CD14-positive monocyte (primary cell): ENCODE measurements at regions not wholly inside any gene's neighbourhood (a gene's known extent, or its start where the extent isn't known, plus 50 kb on each side); places are given as distances from the start of the nearest gene placed in this dataset.

Experiments used
- DNase-seq, 3 donors: peaks; one replicate each; pipeline ENCODE4 v3.0.0-alpha.2; 2011 to 2022
- H2AFZ ChIP-seq: 2 replicates; pipeline ENCODE4 v1.6.0; 2012; ENCODE audit warnings: mild to moderate bottlenecking, low read depth, low read length, inconsistent platforms; ENCODE audit not compliant: insufficient read depth, poor library complexity, severe bottlenecking
- H3K27ac ChIP-seq, 2 donors: 1 replicate in 1 of 2; 2 replicates in 1 of 2; pipeline ENCODE4 v1.5.1; 2012 to 2013; ENCODE audit warnings: low read length in 2 of 2, control low read depth in 1 of 2, inconsistent platforms in 1 of 2, low read depth in 1 of 2, mild to moderate bottlenecking in 1 of 2
- H3K27me3 ChIP-seq, 2 donors: one replicate each; pipeline versions ENCODE4 v1.6.0 to v1.6.1; 2011 to 2013; ENCODE audit warnings: low read length in 2 of 2; ENCODE audit not compliant: control insufficient read depth in 2 of 2, insufficient read depth in 2 of 2
- H3K36me3 ChIP-seq, 2 donors: replicated peaks in 1 of 2; 1 replicate in 1 of 2; 2 replicates in 1 of 2; pipeline versions ENCODE4 v1.5.1 to v1.6.1; 2012 to 2013; ENCODE audit warnings: low read length in 2 of 2, control low read depth in 1 of 2, inconsistent platforms in 1 of 2, mild to moderate bottlenecking in 1 of 2; ENCODE audit not compliant: insufficient read depth in 2 of 2, control insufficient read depth in 1 of 2
- H3K4me1 ChIP-seq, 2 donors: 1 replicate in 1 of 2; 2 replicates in 1 of 2; pipeline versions ENCODE4 v1.5.1 to v1.6.1; 2012 to 2013; ENCODE audit warnings: low read length in 2 of 2, control low read depth in 1 of 2, inconsistent platforms in 1 of 2, mild to moderate bottlenecking in 1 of 2, moderate library complexity in 1 of 2; ENCODE audit not compliant: insufficient read depth in 2 of 2, control insufficient read depth in 1 of 2
- H3K4me2 ChIP-seq: replicated peaks from 2 replicates; pipeline ENCODE3; 2012; ENCODE audit warnings: low read length, moderate library complexity, mild to moderate bottlenecking; ENCODE audit not compliant: poor library complexity, severe bottlenecking; ENCODE audit errors: extremely low read depth
- H3K4me3 ChIP-seq, 3 experiments: fragments of 200-600 bp in 1 of 3; sonication (generic) in 1 of 3; replicated peaks in 1 of 3; 1 replicate in 2 of 3; 2 replicates in 1 of 3; pipeline ENCODE4 v1.5.1; 2011 to 2013; ENCODE audit warnings: low read length in 3 of 3, mild to moderate bottlenecking in 3 of 3, control low read depth in 2 of 3, low read depth in 2 of 3, inconsistent platforms in 1 of 3, moderate library complexity in 1 of 3
- H3K79me2 ChIP-seq: 2 replicates; pipeline ENCODE4 v1.6.0; 2012; ENCODE audit warnings: mild to moderate bottlenecking, control low read depth, inconsistent platforms, low read length, moderate library complexity; ENCODE audit not compliant: insufficient read depth
- H3K9ac ChIP-seq: 2 replicates; pipeline ENCODE4 v1.6.0; 2017; ENCODE audit warnings: low read length, mild to moderate bottlenecking; ENCODE audit not compliant: insufficient read depth, poor library complexity, severe bottlenecking
- H3K9me3 ChIP-seq, 2 donors: replicated peaks in 1 of 2; 1 replicate in 1 of 2; 2 replicates in 1 of 2; pipeline versions ENCODE4 v1.5.1 to v1.6.1; 2012 to 2013; ENCODE audit warnings: low read length in 2 of 2, control low read depth in 1 of 2; ENCODE audit not compliant: control insufficient read depth in 1 of 2, insufficient read depth in 1 of 2
- H4K20me1 ChIP-seq: 2 replicates; pipeline ENCODE4 v1.6.0; 2012; ENCODE audit warnings: mild to moderate bottlenecking, low read length, control low read depth, moderate library complexity; ENCODE audit not compliant: insufficient read depth
- H3K27ac Mint-ChIP-seq, 7 donors: one replicate each; pipeline ENCODE4 v1.8.0; 2020; ENCODE audit warnings: mild to moderate bottlenecking in 7 of 7, mixed read lengths in 7 of 7, moderate library complexity in 6 of 7, inconsistent platforms in 2 of 7
- H3K27me3 Mint-ChIP-seq, 3 donors: one replicate each; pipeline ENCODE4 v1.8.0; 2021 to 2022; ENCODE audit warnings: low read depth in 3 of 3, mild to moderate bottlenecking in 3 of 3, mixed read lengths in 3 of 3, moderate library complexity in 3 of 3, inconsistent platforms in 1 of 3
- H3K36me3 Mint-ChIP-seq, 2 donors: one replicate each; pipeline ENCODE4 v1.8.0; 2020; ENCODE audit warnings: mixed read lengths in 2 of 2, inconsistent platforms in 1 of 2, mild to moderate bottlenecking in 1 of 2
- H3K4me1 Mint-ChIP-seq: one replicate; pipeline ENCODE4 v1.8.0; 2020; ENCODE audit warnings: mild to moderate bottlenecking, mixed read lengths
- H3K4me3 Mint-ChIP-seq, 2 donors: one replicate each; pipeline ENCODE4 v1.8.0; 2020; ENCODE audit warnings: mild to moderate bottlenecking in 2 of 2, mixed read lengths in 2 of 2, moderate library complexity in 1 of 2
- H3K9me3 Mint-ChIP-seq, 7 donors: one replicate each; pipeline ENCODE4 v1.8.0; 2020 to 2022; ENCODE audit warnings: mixed read lengths in 7 of 7, mild to moderate bottlenecking in 6 of 7, moderate library complexity in 6 of 7, inconsistent platforms in 2 of 7
- WGBS: methylation state at CpG from one replicate; pipeline ENCODE4 v1.1.5; 2013; ENCODE audit warnings: missing lambda C conversion rate; ENCODE audit not compliant: insufficient coverage; 5-methylcytosine and 5-hydroxymethylcytosine counted together
- intact Hi-C, 2 donors: fragments of 100-400 bp; cut with micrococcal nuclease; formaldehyde crosslinking; loops; one replicate each; pipeline versions ENCODE4 v1.15.0 to v1.15.1; 2023
- TF ChIP-seq, protein P1 (sequence below): fragments of 200-600 bp; IDR thresholded peaks from one replicate; pipeline ENCODE4 v1.8.0; 2022; ENCODE audit warnings: antibody characterized with exemption, mild to moderate bottlenecking

- no peak overlapping the region for H3K9ac ChIP-seq
- Mint-ChIP-seq H3K36me3 (no peaks in the 10 kb centered on the region), H3K4me1 (peaks cover 8% of the 10 kb centered on the region), H3K27ac (no peak overlapping the region), H3K4me3 (no peak overlapping the region), H3K27me3 (peaks cover 0 to 5% (median 2%) of the 10 kb centered on the region in 3 donors), H3K9me3 (no peaks in the 10 kb centered on the region)
- no peak for DNase-seq
- no peaks in the 10 kb centered on the region for H3K9me3 ChIP-seq
- intact Hi-C loops, result loop anchor here in 1 of 2 donors (2.0 kb wide), 1 partner anchor 22 kb away; no protein-coding TSS in a partner anchor
- H3K27me3 ChIP-seq, result no peaks in the 10 kb centered on the region
- TF ChIP-seq, protein P1, sequence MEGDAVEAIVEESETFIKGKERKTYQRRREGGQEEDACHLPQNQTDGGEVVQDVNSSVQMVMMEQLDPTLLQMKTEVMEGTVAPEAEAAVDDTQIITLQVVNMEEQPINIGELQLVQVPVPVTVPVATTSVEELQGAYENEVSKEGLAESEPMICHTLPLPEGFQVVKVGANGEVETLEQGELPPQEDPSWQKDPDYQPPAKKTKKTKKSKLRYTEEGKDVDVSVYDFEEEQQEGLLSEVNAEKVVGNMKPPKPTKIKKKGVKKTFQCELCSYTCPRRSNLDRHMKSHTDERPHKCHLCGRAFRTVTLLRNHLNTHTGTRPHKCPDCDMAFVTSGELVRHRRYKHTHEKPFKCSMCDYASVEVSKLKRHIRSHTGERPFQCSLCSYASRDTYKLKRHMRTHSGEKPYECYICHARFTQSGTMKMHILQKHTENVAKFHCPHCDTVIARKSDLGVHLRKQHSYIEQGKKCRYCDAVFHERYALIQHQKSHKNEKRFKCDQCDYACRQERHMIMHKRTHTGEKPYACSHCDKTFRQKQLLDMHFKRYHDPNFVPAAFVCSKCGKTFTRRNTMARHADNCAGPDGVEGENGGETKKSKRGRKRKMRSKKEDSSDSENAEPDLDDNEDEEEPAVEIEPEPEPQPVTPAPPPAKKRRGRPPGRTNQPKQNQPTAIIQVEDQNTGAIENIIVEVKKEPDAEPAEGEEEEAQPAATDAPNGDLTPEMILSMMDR, result no peak
- H3K79me2 ChIP-seq, result no peaks in the 10 kb centered on the region
- no peaks in the 10 kb centered on the region for H4K20me1 ChIP-seq
- no peaks in the 10 kb centered on the region for H3K36me3 ChIP-seq
- no peaks in the 10 kb centered on the region for H3K4me1 ChIP-seq
- H3K27ac ChIP-seq, result no peak overlapping the region
- H3K4me2 ChIP-seq, result no peak overlapping the region
- no peak overlapping the region for H2AFZ ChIP-seq
- no peak overlapping the region for H3K4me3 ChIP-seq
- WGBS, result no CpG with 5 or more reads among the region's 5 CpGs
Measured at GRCh38 chr22:22374579-22374978, 130.0 kb downstream of the VPREB1 start.

- Histone ChIP-seq H3K27me3 (no peaks in the 10 kb centered on the region), H3K79me2 (no peaks in the 10 kb centered on the region), H2AFZ (no peak overlapping the region), H3K9me3 (no peaks in the 10 kb centered on the region), H3K36me3 (no peaks in the 10 kb centered on the region), H4K20me1 (no peaks in the 10 kb centered on the region), H3K4me3 (no peak overlapping the region), H3K9ac (no peak overlapping the region), H3K4me1 (no peaks in the 10 kb centered on the region), H3K27ac (no peak overlapping the region), H3K4me2 (no peak overlapping the region)
- DNase-seq, result no peak
- H3K9me3 Mint-ChIP-seq, result peaks cover 0 to 2% (median 0%) of the 10 kb centered on the region in 7 donors
- TF ChIP-seq, protein P1, result no peak
- WGBS, result 30% methylated on average over 7 of the region's 7 CpGs
- peaks cover 0 to 9% (median 6%) of the 10 kb centered on the region in 3 donors for H3K27me3 Mint-ChIP-seq
- no peak overlapping the region for H3K27ac Mint-ChIP-seq
- no peaks in the 10 kb centered on the region for H3K36me3 Mint-ChIP-seq
- H3K4me3 Mint-ChIP-seq, result no peak overlapping the region
- H3K4me1 Mint-ChIP-seq, result peaks cover 3% of the 10 kb centered on the region
- intact Hi-C loops, result loop anchor here in 1 of 2 donors (2.0 kb wide), 1 partner anchor 23 kb away; no protein-coding TSS in a partner anchor
Measured at GRCh38 chr22:22375576-22376351, 131.2 kb downstream of the VPREB1 start.
